HCT116 (cell line): ENCODE measurements at regions not wholly inside any gene's neighbourhood (a gene's known extent, or its start where the extent isn't known, plus 50 kb on each side); places are given as distances from the start of the nearest gene placed in this dataset.

Source experiments
- ATAC-seq: fragments of 200-7000 bp; cut with Tn5 transposase; 2 replicates; pipeline ENCODE4 v1.9.1; 2020; ENCODE audit warnings: mild to moderate bottlenecking, moderate library complexity
- BruUV-seq: library from RNA; stranded (reverse); fragments of 400-500 nt; replicated peaks from 2 replicates; lab custom pipeline; 2021; lab: Mats Ljungman, UMichigan
- CTCF ChIA-PET: fragments of 300-600 bp; sonication (Branson Sonifier 250); formaldehyde crosslinking; loops from one replicate; lab custom pipeline; 2021; ENCODE audit warnings: antibody characterized with exemption; lab: Charles Lee
- POLR2A ChIA-PET: fragments of 300-600, 350-600 bp; sonication (Branson Sonifier 250); formaldehyde crosslinking; loops from one replicate; lab custom pipeline; 2021; ENCODE audit warnings: antibody characterized with exemption; lab: Charles Lee
- RAD21 ChIA-PET, 2 experiments: fragments of 300-600 bp; sonication (Branson Sonifier 250); formaldehyde crosslinking; loops; one replicate each; lab custom pipeline; 2023; ENCODE audit warnings: low total read pairs in 2 of 2; ENCODE audit not compliant: uncharacterized antibody in 2 of 2, unreplicated experiment in 2 of 2, low non-redundant PET in 1 of 2; lab: Charles Lee
- DNase-seq: peaks from one replicate; pipeline ENCODE4 v3.0.0-alpha.2; 2010; ENCODE audit warnings: low read depth, low spot score
- H2AFZ ChIP-seq: fragments of 200-600 bp; shearing (Covaris generic), sonication (generic); 2 replicates; pipeline ENCODE4 v1.6.1; 2017; ENCODE audit warnings: low read depth, mixed run types, mixed read lengths, antibody characterized with exemption, low read length; ENCODE audit not compliant: poor library complexity, severe bottlenecking
- H3K27ac ChIP-seq: 2 replicates; pipeline ENCODE4 v1.5.1; 2012; ENCODE audit warnings: low read depth, low read length
- H3K27me3 ChIP-seq: fragments of 200-600 bp; sonication (generic); 2 replicates; pipeline ENCODE4 v1.6.1; 2016; ENCODE audit warnings: mixed run types, low read length, mixed read lengths; ENCODE audit not compliant: insufficient read depth
- H3K36me3 ChIP-seq, 2 experiments: fragments of 200-500 bp in 1 of 2; fragments of 200-600 bp in 1 of 2; sonication (Bioruptor generic) in 1 of 2; sonication (generic) in 1 of 2; 2 replicates each; pipeline versions ENCODE4 v1.5.1 to v1.6.1; 2014 to 2016; ENCODE audit warnings: low read length in 2 of 2, inconsistent platforms in 1 of 2, mixed read lengths in 1 of 2, mixed run types in 1 of 2; ENCODE audit not compliant: insufficient read depth in 2 of 2, control insufficient read depth in 1 of 2
- H3K4me1 ChIP-seq, 2 experiments: fragments of 200-600 bp in 1 of 2; sonication (generic) in 1 of 2; 2 replicates each; pipeline versions ENCODE4 v1.5.1 to v1.6.1; 2012 to 2017; ENCODE audit warnings: low read length in 2 of 2, inconsistent platforms in 1 of 2, mild to moderate bottlenecking in 1 of 2, mixed read lengths in 1 of 2, mixed run types in 1 of 2, moderate library complexity in 1 of 2; ENCODE audit not compliant: insufficient read depth in 2 of 2, control insufficient read depth in 1 of 2
- H3K4me2 ChIP-seq: fragments of 200-600 bp; sonication (generic); 2 replicates; pipeline ENCODE4 v1.6.1; 2017; ENCODE audit warnings: mixed run types, low read length, mixed read lengths
- H3K4me3 ChIP-seq, 2 experiments: fragments of 200-600 bp in 1 of 2; sonication (generic) in 1 of 2; replicated peaks in 1 of 2; 2 replicates each; pipeline ENCODE4 v1.5.1; 2011 to 2016; ENCODE audit warnings: low read length in 2 of 2, control low read depth in 1 of 2, low read depth in 1 of 2, mild to moderate bottlenecking in 1 of 2, mixed read lengths in 1 of 2, mixed run types in 1 of 2
- H3K79me2 ChIP-seq: fragments of 200-600 bp; sonication (generic); 2 replicates; pipeline ENCODE4 v1.6.1; 2017; ENCODE audit warnings: mild to moderate bottlenecking, mixed run types, low read length, moderate library complexity, mixed read lengths; ENCODE audit not compliant: insufficient read depth
- H3K9ac ChIP-seq: fragments of 200-600 bp; sonication (generic); 2 replicates; pipeline ENCODE4 v1.6.1; 2016; ENCODE audit warnings: low read length, mixed read lengths
- H3K9me2 ChIP-seq: fragments of 200-600 bp; sonication (generic), shearing (Covaris generic); 2 replicates; pipeline ENCODE4 v1.6.1; 2017; ENCODE audit warnings: mixed run types, mild to moderate bottlenecking, moderate library complexity; ENCODE audit not compliant: insufficient read depth
- H3K9me3 ChIP-seq, 2 experiments: fragments of 200-500 bp in 1 of 2; fragments of 200-600 bp in 1 of 2; sonication (Bioruptor generic) in 1 of 2; sonication (generic) in 1 of 2; 2 replicates each; pipeline ENCODE4 v1.6.1; 2014 to 2017; ENCODE audit warnings: low read length in 2 of 2, mixed read lengths in 2 of 2, inconsistent platforms in 1 of 2, low read depth in 1 of 2, mild to moderate bottlenecking in 1 of 2, mixed run types in 1 of 2, moderate library complexity in 1 of 2; ENCODE audit not compliant: control insufficient read depth in 1 of 2, insufficient read depth in 1 of 2
- H4K20me1 ChIP-seq: fragments of 200-600 bp; sonication (generic), shearing (Covaris generic); 2 replicates; pipeline ENCODE4 v1.6.1; 2017; ENCODE audit warnings: mixed run types, mild to moderate bottlenecking, moderate library complexity; ENCODE audit not compliant: insufficient read depth
- ATF3 ChIP-seq: IDR thresholded peaks from 2 replicates; pipeline ENCODE4 v1.6.1; 2012
- CBX3 ChIP-seq: IDR thresholded peaks from 2 replicates; pipeline ENCODE4 v1.6.1; 2012; ENCODE audit warnings: low read depth
- EGR1 ChIP-seq: IDR thresholded peaks from 2 replicates; pipeline ENCODE4 v1.6.1; 2012; ENCODE audit warnings: low read depth
- EZH2phosphoT487 ChIP-seq: fragments of 200-600 bp; IDR thresholded peaks from 2 replicates; pipeline ENCODE4 v1.6.1; 2018; ENCODE audit warnings: antibody characterized with exemption, borderline replicate concordance
- FOSL1 ChIP-seq: IDR thresholded peaks from 2 replicates; pipeline ENCODE4 v1.6.1; 2012; ENCODE audit warnings: low read depth
- JUND ChIP-seq: IDR thresholded peaks from 2 replicates; pipeline ENCODE4 v1.6.1; 2012
- SIN3A ChIP-seq: IDR thresholded peaks from 2 replicates; pipeline ENCODE4 v1.6.1; 2012; ENCODE audit warnings: low read depth
- SP1 ChIP-seq: IDR thresholded peaks from 2 replicates; pipeline ENCODE4 v1.6.1; 2012; ENCODE audit warnings: low read depth
- SRF ChIP-seq: IDR thresholded peaks from 2 replicates; pipeline ENCODE4 v1.6.1; 2012; ENCODE audit warnings: low read depth
- ZBTB33 ChIP-seq: IDR thresholded peaks from 2 replicates; pipeline ENCODE4 v1.6.1; 2011; ENCODE audit warnings: mild to moderate bottlenecking, low read length, moderate library complexity; ENCODE audit not compliant: insufficient replicate concordance; ENCODE audit errors: extremely low read depth
- ZFX ChIP-seq: fragments of 450-650 bp; IDR thresholded peaks from 2 replicates; pipeline ENCODE4 v1.6.1; 2017
- intact Hi-C: fragments of 100-400 bp; cut with micrococcal nuclease; formaldehyde crosslinking; loops from 2 replicates; pipeline ENCODE4 v1.10.0; 2022
- TF ChIP-seq, protein P1 (sequence below): IDR thresholded peaks from 2 replicates; pipeline ENCODE4 v1.6.1; 2012
- TF ChIP-seq, protein P2 (sequence below): IDR thresholded peaks from 2 replicates; pipeline ENCODE4 v1.6.1; 2012; ENCODE audit warnings: low read depth

DNA sequence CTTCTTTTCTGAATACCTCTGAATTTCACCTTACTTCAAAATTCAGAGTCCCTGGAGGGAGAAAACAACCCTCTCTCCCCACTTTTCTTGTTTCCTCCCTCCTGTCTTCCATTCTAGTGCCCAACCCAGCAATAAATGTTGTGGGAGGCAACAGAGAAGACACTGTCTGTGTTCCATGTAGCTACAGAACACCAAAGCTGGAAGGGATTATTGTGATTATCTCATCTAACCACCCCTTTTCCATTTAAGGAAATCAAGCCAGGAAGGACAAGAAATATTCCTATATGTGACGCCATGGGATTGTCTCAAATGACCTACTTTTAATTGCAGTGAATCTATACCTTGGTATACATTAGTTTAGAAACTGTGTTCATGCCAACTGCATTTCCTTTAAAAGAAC is 476.6 kb upstream of the TNC start:
- TF ChIP-seq SP1 (no peak), EGR1 (no peak), SIN3A (no peak), ZBTB33 (no peak), FOSL1 (no peak), CBX3 (no peak), SRF (no peak), JUND (no peak), ATF3 (no peak), EZH2phosphoT487 (no peak), ZFX (no peak)
- TF ChIP-seq, protein P1, sequence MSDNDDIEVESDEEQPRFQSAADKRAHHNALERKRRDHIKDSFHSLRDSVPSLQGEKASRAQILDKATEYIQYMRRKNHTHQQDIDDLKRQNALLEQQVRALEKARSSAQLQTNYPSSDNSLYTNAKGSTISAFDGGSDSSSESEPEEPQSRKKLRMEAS: no peak
- TF ChIP-seq, protein P2, sequence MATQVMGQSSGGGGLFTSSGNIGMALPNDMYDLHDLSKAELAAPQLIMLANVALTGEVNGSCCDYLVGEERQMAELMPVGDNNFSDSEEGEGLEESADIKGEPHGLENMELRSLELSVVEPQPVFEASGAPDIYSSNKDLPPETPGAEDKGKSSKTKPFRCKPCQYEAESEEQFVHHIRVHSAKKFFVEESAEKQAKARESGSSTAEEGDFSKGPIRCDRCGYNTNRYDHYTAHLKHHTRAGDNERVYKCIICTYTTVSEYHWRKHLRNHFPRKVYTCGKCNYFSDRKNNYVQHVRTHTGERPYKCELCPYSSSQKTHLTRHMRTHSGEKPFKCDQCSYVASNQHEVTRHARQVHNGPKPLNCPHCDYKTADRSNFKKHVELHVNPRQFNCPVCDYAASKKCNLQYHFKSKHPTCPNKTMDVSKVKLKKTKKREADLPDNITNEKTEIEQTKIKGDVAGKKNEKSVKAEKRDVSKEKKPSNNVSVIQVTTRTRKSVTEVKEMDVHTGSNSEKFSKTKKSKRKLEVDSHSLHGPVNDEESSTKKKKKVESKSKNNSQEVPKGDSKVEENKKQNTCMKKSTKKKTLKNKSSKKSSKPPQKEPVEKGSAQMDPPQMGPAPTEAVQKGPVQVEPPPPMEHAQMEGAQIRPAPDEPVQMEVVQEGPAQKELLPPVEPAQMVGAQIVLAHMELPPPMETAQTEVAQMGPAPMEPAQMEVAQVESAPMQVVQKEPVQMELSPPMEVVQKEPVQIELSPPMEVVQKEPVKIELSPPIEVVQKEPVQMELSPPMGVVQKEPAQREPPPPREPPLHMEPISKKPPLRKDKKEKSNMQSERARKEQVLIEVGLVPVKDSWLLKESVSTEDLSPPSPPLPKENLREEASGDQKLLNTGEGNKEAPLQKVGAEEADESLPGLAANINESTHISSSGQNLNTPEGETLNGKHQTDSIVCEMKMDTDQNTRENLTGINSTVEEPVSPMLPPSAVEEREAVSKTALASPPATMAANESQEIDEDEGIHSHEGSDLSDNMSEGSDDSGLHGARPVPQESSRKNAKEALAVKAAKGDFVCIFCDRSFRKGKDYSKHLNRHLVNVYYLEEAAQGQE: no peak
- Histone ChIP-seq H3K36me3 (no peaks in the 10 kb centered on the region), H4K20me1 (no peaks in the 10 kb centered on the region), H3K4me3 (no peak overlapping the region), H3K27me3 (peaks cover 53% of the 10 kb centered on the region), H2AFZ (no peak overlapping the region), H3K79me2 (no peaks in the 10 kb centered on the region), H3K9me2 (no peaks in the 10 kb centered on the region), H3K27ac (no peak overlapping the region), H3K9ac (no peak overlapping the region), H3K9me3 (no peaks in the 10 kb centered on the region), H3K4me2 (no peak overlapping the region), H3K4me1 (peaks cover 7 to 11% of the 10 kb centered on the region in 2 experiments)
- no TSS peak for BruUV-seq
- intact Hi-C loops: loop anchor here (5.0 kb wide), 5 partner anchors 288 to 1268 kb away; partner anchors contain the start of gene PAPPA
- POLR2A ChIA-PET: no interaction called here
- CTCF ChIA-PET: interaction anchor here (1.6 kb wide), 1 partner anchor 977 kb away, joined by 13 read pairs; no protein-coding TSS in a partner anchor
- RAD21 ChIA-PET: no interaction called here
- no peak for DNase-seq
- no peak for ATAC-seq
